K562 (cell line): ENCODE measurements at regions not wholly inside any gene's neighbourhood (a gene's known extent, or its start where the extent isn't known, plus 50 kb on each side); places are given as distances from the start of the nearest gene placed in this dataset.

Experiments used
- CBX3 ChIP-seq, 2 experiments: IDR thresholded peaks; 1 replicate in 1 of 2; 2 replicates in 1 of 2; pipeline ENCODE4 v1.6.1; 2012; ENCODE audit warnings: inconsistent platforms in 2 of 2, low read length in 2 of 2, borderline replicate concordance in 1 of 2, control low read depth in 1 of 2
- ILK ChIP-seq: fragments of 450-650 bp; IDR thresholded peaks from 2 replicates; pipeline ENCODE4 v1.6.1; 2016; ENCODE audit warnings: missing genetic modification characterization, low read depth, mild to moderate bottlenecking, missing compliant biosample characterization, moderate library complexity, borderline replicate concordance
- NR2C1 ChIP-seq, 2 experiments: fragments of 450-650 bp; IDR thresholded peaks; 2 replicates each; pipeline ENCODE4 v1.6.1; 2017; ENCODE audit warnings: mild to moderate bottlenecking in 2 of 2, antibody characterized with exemption in 1 of 2, inconsistent platforms in 1 of 2, missing compliant biosample characterization in 1 of 2, missing genetic modification characterization in 1 of 2
- RFX5 ChIP-seq: IDR thresholded peaks from 2 replicates; pipeline ENCODE4 v1.6.1; 2011; ENCODE audit warnings: low read depth, mild to moderate bottlenecking, improper control_type of control experiment, low read length
- SMAD1 ChIP-seq: fragments of 150-350 bp; IDR thresholded peaks from 2 replicates; pipeline ENCODE4 v1.6.1; 2014; ENCODE audit warnings: low read length, low read depth; ENCODE audit not compliant: partially characterized antibody
- TAF7 ChIP-seq: fragments of 450-650 bp; IDR thresholded peaks from 2 replicates; pipeline ENCODE4 v1.6.1; 2016; ENCODE audit warnings: missing genetic modification characterization, missing compliant biosample characterization
- ZBTB7A ChIP-seq: IDR thresholded peaks from 2 replicates; pipeline ENCODE4 v1.6.1; 2011; ENCODE audit warnings: low read depth, mild to moderate bottlenecking, low read length, moderate library complexity, borderline replicate concordance; ENCODE audit not compliant: control insufficient read depth
- ZNF3 ChIP-seq: fragments of 250-450 bp; sonication (Bioruptor Pico); IDR thresholded peaks from 2 replicates; pipeline ENCODE4 v1.5.0; 2021; ENCODE audit warnings: mild to moderate bottlenecking, moderate library complexity
- ZNF76 ChIP-seq: fragments of 250-450 bp; sonication (Bioruptor Pico); IDR thresholded peaks from 2 replicates; pipeline ENCODE4 v1.4.0; 2020; ENCODE audit warnings: mild to moderate bottlenecking, moderate library complexity, borderline replicate concordance

- TF ChIP-seq RFX5 (no peak), NR2C1 (IDR thresholded peaks at IDR 0.05) (no peak), NR2C1 (tag; IDR thresholded peaks at IDR 0.05) (no peak), ILK (tag) (no peak), ZBTB7A (no peak), TAF7 (no peak), ZNF3 (no peak), CBX3 (IDR thresholded peaks at IDR 0.05; ENCODE audit: borderline replicate concordance in 1 of 2, low read length in 2 of 2) (no peak), ZNF76 (no peak), SMAD1 (no peak)
These were observed 50.0 kb upstream of the PITRM1 start (continued) for GRCh38 chr10:3222626-3223025.
